Liver (tissue), 3 donors: ENCODE measurements at regions not wholly inside any gene's neighbourhood (a gene's known extent, or its start where the extent isn't known, plus 50 kb on each side); places are given as distances from the start of the nearest gene placed in this dataset.

Experiments used
- GABPA ChIP-seq, 2 donors: IDR thresholded peaks in 1 of 2; conservative IDR thresholded peaks in 1 of 2; 2 replicates each; pipeline ENCODE4 v1.6.1; 2016; ENCODE audit warnings: antibody characterized with exemption in 2 of 2, mild to moderate bottlenecking in 1 of 2, moderate library complexity in 1 of 2
- SP1 ChIP-seq: IDR thresholded peaks from 2 replicates; pipeline ENCODE4 v1.6.1; 2018; ENCODE audit warnings: antibody characterized with exemption, mild to moderate bottlenecking
- YY1 ChIP-seq: IDR thresholded peaks from 2 replicates; pipeline ENCODE4 v1.6.1; 2016; ENCODE audit warnings: antibody characterized with exemption, mild to moderate bottlenecking
- TF ChIP-seq, protein P1 (sequence below): IDR thresholded peaks from 2 replicates; pipeline ENCODE4 v1.6.1; 2016; ENCODE audit warnings: antibody characterized with exemption, mild to moderate bottlenecking
- TF ChIP-seq, protein P2 (sequence below): fragments of 150-350 bp; IDR thresholded peaks from 2 replicates; pipeline ENCODE4 v1.5.1; 2017; ENCODE audit warnings: improper control_type of control experiment, low read depth, low read length; ENCODE audit not compliant: missing input control
- donor health status: healthy.
- donor health status: healthy.

DNA sequence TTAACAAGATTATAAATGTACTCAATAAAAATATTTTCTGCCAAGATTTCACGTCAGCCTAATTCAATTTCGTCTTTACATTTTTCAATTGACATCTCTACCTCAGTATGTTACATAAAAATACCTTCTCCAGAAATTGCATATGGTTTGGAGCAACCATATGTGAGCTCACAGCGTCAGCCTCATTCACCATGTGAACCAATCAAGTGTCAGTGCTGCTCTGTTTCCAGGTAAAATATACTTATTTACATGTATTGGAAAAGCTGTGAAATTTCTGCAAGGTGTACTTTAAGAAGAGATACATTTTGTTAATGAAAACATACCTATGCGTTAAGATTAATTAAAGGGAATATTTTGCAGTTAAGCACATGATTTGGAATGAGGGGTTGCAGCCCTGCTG lies 110.7 kb upstream of the PRSS1 start:
- TF ChIP-seq, protein P1, sequence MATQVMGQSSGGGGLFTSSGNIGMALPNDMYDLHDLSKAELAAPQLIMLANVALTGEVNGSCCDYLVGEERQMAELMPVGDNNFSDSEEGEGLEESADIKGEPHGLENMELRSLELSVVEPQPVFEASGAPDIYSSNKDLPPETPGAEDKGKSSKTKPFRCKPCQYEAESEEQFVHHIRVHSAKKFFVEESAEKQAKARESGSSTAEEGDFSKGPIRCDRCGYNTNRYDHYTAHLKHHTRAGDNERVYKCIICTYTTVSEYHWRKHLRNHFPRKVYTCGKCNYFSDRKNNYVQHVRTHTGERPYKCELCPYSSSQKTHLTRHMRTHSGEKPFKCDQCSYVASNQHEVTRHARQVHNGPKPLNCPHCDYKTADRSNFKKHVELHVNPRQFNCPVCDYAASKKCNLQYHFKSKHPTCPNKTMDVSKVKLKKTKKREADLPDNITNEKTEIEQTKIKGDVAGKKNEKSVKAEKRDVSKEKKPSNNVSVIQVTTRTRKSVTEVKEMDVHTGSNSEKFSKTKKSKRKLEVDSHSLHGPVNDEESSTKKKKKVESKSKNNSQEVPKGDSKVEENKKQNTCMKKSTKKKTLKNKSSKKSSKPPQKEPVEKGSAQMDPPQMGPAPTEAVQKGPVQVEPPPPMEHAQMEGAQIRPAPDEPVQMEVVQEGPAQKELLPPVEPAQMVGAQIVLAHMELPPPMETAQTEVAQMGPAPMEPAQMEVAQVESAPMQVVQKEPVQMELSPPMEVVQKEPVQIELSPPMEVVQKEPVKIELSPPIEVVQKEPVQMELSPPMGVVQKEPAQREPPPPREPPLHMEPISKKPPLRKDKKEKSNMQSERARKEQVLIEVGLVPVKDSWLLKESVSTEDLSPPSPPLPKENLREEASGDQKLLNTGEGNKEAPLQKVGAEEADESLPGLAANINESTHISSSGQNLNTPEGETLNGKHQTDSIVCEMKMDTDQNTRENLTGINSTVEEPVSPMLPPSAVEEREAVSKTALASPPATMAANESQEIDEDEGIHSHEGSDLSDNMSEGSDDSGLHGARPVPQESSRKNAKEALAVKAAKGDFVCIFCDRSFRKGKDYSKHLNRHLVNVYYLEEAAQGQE = no peak
- TF ChIP-seq SP1 (no peak), YY1 (no peak), GABPA (IDR thresholded peaks at IDR 0.05 in 1 of 2, conservative IDR thresholded peaks at IDR 0.05 in 1 of 2) (no peak)
- TF ChIP-seq, protein P2, sequence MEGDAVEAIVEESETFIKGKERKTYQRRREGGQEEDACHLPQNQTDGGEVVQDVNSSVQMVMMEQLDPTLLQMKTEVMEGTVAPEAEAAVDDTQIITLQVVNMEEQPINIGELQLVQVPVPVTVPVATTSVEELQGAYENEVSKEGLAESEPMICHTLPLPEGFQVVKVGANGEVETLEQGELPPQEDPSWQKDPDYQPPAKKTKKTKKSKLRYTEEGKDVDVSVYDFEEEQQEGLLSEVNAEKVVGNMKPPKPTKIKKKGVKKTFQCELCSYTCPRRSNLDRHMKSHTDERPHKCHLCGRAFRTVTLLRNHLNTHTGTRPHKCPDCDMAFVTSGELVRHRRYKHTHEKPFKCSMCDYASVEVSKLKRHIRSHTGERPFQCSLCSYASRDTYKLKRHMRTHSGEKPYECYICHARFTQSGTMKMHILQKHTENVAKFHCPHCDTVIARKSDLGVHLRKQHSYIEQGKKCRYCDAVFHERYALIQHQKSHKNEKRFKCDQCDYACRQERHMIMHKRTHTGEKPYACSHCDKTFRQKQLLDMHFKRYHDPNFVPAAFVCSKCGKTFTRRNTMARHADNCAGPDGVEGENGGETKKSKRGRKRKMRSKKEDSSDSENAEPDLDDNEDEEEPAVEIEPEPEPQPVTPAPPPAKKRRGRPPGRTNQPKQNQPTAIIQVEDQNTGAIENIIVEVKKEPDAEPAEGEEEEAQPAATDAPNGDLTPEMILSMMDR = no peak
